DND-41 (cell line): ENCODE measurements at regions not wholly inside any gene's neighbourhood (a gene's known extent, or its start where the extent isn't known, plus 50 kb on each side); places are given as distances from the start of the nearest gene placed in this dataset.

Experiments
- CTCF ChIP-seq: IDR thresholded peaks from 2 replicates; pipeline ENCODE4 v1.5.1; 2012; ENCODE audit warnings: borderline replicate concordance, low read length, moderate library complexity, mild to moderate bottlenecking; ENCODE audit not compliant: poor library complexity, severe bottlenecking; ENCODE audit errors: extremely low read depth
- EZH2 ChIP-seq: IDR thresholded peaks from 3 replicates; pipeline ENCODE4 v1.6.1; 2012; ENCODE audit warnings: borderline replicate concordance, low read depth, mild to moderate bottlenecking, moderate library complexity, low read length, inconsistent platforms; ENCODE audit not compliant: severe bottlenecking

- no peak for TF ChIP-seq CTCF
- no peak for TF ChIP-seq EZH2
Observed at GRCh38 chr12:75641031-75641780, 129.8 kb upstream of the KRR1 start.
